Gastroesophageal sphincter (tissue), 4 donors: ENCODE measurements at regions not wholly inside any gene's neighbourhood (a gene's known extent, or its start where the extent isn't known, plus 50 kb on each side); places are given as distances from the start of the nearest gene placed in this dataset.

Experiments used
- ATAC-seq: fragments of 150-250 bp; one replicate; pipeline ENCODE4 v1.9.1; 2016; ENCODE audit warnings: mild to moderate bottlenecking, moderate library complexity
- H3K27ac ChIP-seq, 4 donors: fragments of 200-600 bp; sonication (generic) in 3 of 4; 1 replicate in 3 of 4; 2 replicates in 1 of 4; pipeline ENCODE4 v1.5.1; 2016 to 2019
- H3K27me3 ChIP-seq: fragments of 200-600 bp; sonication (generic); one replicate; pipeline ENCODE4 v1.5.1; 2019
- H3K36me3 ChIP-seq, 2 donors: fragments of 200-600 bp; sonication (generic); one replicate each; pipeline ENCODE4 v1.5.1; 2019; ENCODE audit warnings: control low read depth in 1 of 2
- H3K4me1 ChIP-seq, 3 donors: fragments of 200-600 bp; sonication (generic); 1 replicate in 2 of 3; 2 replicates in 1 of 3; pipeline ENCODE4 v1.5.1; 2016 to 2019; ENCODE audit warnings: control low read depth in 2 of 3
- H3K4me3 ChIP-seq, 2 donors: fragments of 200-600 bp; sonication (generic); one replicate each; pipeline ENCODE4 v1.5.1; 2019; ENCODE audit warnings: mild to moderate bottlenecking in 1 of 2, moderate library complexity in 1 of 2
- H3K9me3 ChIP-seq, 3 donors: fragments of 200-600 bp; sonication (generic); one replicate each; pipeline ENCODE4 v1.5.1; 2017 to 2019; ENCODE audit warnings: control low read depth in 2 of 3
- EP300 ChIP-seq: sonication (generic); formaldehyde crosslinking; IDR thresholded peaks from one replicate; pipeline ENCODE4 v1.6.1; 2017; ENCODE audit warnings: antibody characterized with exemption, mild to moderate bottlenecking
- POLR2A ChIP-seq, 2 donors: fragments of 450-650 bp; IDR thresholded peaks; one replicate each; pipeline ENCODE4 v1.6.1; 2017; ENCODE audit warnings: antibody characterized with exemption in 2 of 2, mild to moderate bottlenecking in 2 of 2, moderate library complexity in 1 of 2
- POLR2AphosphoS5 ChIP-seq: sonication (generic); formaldehyde crosslinking; IDR thresholded peaks from one replicate; pipeline ENCODE4 v1.6.1; 2017; ENCODE audit warnings: antibody characterized with exemption
- WGBS, 2 donors: methylation state at CpG; one replicate each; pipeline ENCODE4 v1.1.5; 2018; ENCODE audit warnings: low coverage in 1 of 2; 5-methylcytosine and 5-hydroxymethylcytosine counted together
- TF ChIP-seq, protein P1 (sequence below), 4 experiments: fragments of 200-600 bp in 2 of 4; fragments of 450-650 bp in 2 of 4; sonication (generic) in 1 of 4; IDR thresholded peaks; one replicate each; pipeline ENCODE4 v1.5.1; 2017 to 2019; ENCODE audit warnings: antibody characterized with exemption in 4 of 4, mild to moderate bottlenecking in 2 of 4, moderate library complexity in 2 of 4

DNA sequence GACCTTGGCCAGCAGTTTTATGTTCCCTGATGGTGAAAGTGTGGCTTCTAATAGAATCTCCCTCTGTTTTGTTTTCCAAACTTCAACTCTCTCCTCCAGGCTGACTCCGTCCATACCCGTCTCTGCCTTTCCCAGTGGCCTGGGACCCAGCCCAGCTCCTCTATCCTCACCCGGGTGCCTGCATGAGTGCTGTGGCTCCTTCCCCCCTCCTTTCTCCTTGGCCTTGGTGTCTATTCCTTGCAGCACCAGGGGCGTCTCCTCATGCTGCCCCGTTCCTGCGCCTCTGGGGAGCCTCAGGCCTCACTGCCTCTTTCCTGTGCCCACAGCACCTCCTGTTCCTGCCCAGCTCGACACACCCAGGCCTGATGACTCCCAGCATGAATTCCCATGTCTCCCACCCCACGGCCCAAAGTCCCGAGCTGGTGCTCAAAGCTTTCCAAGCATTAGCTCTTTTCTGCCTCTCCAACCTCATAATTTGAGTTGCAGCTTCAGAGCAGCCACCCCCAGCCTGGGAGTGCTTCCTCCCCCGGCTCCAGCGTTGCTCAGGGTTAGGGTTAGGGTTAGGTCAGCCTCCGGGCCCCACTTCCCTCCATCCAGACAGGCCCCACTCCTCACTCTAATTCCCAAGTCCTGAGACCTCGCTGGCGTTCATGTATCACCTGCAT, 56.3 kb upstream of the AFDN start:
- no peak for ATAC-seq
- Histone ChIP-seq H3K27ac (no peak overlapping the region), H3K4me3 (no peak overlapping the region), H3K36me3 (no peaks in the 10 kb centered on the region), H3K4me1 (no peaks in the 10 kb centered on the region), H3K9me3 (no peaks in the 10 kb centered on the region), H3K27me3 (peaks cover 14% of the 10 kb centered on the region)
- TF ChIP-seq, protein P1, sequence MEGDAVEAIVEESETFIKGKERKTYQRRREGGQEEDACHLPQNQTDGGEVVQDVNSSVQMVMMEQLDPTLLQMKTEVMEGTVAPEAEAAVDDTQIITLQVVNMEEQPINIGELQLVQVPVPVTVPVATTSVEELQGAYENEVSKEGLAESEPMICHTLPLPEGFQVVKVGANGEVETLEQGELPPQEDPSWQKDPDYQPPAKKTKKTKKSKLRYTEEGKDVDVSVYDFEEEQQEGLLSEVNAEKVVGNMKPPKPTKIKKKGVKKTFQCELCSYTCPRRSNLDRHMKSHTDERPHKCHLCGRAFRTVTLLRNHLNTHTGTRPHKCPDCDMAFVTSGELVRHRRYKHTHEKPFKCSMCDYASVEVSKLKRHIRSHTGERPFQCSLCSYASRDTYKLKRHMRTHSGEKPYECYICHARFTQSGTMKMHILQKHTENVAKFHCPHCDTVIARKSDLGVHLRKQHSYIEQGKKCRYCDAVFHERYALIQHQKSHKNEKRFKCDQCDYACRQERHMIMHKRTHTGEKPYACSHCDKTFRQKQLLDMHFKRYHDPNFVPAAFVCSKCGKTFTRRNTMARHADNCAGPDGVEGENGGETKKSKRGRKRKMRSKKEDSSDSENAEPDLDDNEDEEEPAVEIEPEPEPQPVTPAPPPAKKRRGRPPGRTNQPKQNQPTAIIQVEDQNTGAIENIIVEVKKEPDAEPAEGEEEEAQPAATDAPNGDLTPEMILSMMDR (IDR thresholded peaks at IDR 0.05), result no peak
- TF ChIP-seq POLR2A (IDR thresholded peaks at IDR 0.05) (no peak), EP300 (no peak), POLR2AphosphoS5 (no peak)
- 86 to 93% methylated on average over 3 to 13 of the region's 14 CpGs for WGBS, 2 donors

DNA sequence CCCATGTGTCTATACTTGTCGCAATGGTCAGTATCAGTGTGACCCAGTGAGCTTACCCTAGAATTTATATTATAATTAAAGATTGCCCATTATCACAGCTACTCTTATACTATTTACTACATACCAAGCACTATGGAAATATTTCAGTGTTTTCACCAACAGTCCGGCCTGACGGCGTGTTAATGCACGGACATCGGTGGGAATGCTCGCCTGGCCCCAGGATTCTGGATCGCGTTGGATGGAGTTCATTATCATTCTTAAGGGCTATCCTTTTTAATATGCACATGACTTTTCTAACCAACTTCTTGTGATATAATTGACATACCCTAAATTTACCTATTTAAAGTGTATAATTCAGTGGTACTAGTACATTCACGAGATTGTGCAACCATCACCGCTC, 51.8 kb upstream of the AFDN start:
- H3K36me3 ChIP-seq, result no peaks in the 10 kb centered on the region
- no peaks in the 10 kb centered on the region for H3K27me3 ChIP-seq
- no peak for ATAC-seq
- no peaks in the 10 kb centered on the region for H3K9me3 ChIP-seq
- H3K4me3 ChIP-seq, result no peak overlapping the region
- TF ChIP-seq POLR2A (IDR thresholded peaks at IDR 0.05) (no peak), POLR2AphosphoS5 (no peak), EP300 (no peak)
- TF ChIP-seq, protein P1 (IDR thresholded peaks at IDR 0.05), result no peak
- no peaks in the 10 kb centered on the region for H3K4me1 ChIP-seq
- WGBS, 2 donors, result 94 to 98% methylated on average over 8 to 11 of the region's 11 CpGs
- H3K27ac ChIP-seq, result no peak overlapping the region

DNA sequence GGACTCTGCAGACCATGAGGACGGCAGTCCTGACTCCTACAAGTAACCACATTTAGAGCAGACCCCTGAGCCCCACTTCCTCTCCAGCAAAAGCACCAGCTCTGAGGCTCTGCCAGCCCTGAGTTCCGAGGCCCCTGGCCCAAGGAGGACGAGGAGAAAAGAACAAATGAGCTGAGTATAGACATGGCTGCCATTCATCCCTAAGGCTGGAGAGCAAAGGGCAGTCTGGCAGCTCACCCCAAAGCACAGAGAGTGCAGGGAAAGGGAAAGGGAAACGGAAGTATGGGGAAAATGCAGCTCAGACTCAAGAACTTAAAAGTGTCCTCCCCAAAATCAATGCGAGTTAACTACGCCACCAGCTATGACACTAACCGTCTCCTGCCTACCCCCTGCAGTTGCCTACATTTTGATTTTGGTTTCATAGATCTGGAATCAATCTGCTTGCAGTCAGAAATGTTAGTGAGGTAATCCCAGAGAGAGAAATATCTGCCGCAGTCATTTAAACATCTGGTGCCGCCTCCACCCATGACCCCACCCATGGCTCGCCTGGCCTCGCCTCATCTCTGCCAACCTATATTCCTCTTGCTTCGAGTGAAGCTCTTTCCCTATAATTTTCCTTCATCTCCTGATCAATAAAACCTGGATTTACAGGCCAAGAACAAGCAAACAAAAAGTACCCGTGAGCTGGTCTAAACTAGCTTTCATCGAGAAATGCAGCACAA, 49.6 kb upstream of the AFDN start:
- H3K27ac ChIP-seq, result no peak overlapping the region
- no peaks in the 10 kb centered on the region for H3K36me3 ChIP-seq
- 82 to 89% methylated on average over 9 to 11 of the region's 14 CpGs for WGBS, 2 donors
- H3K4me1 ChIP-seq, result no peaks in the 10 kb centered on the region
- H3K4me3 ChIP-seq, result no peak overlapping the region
- ATAC-seq, result no peak
- H3K9me3 ChIP-seq, result no peaks in the 10 kb centered on the region
- TF ChIP-seq POLR2A (IDR thresholded peaks at IDR 0.05), result no peak
- TF ChIP-seq EP300, result no peak
- TF ChIP-seq, protein P1 (IDR thresholded peaks at IDR 0.05), result no peak
- TF ChIP-seq POLR2AphosphoS5, result no peak
- no peaks in the 10 kb centered on the region for H3K27me3 ChIP-seq
